Suprapubic skin (tissue), 4 donors: ENCODE measurements at regions not wholly inside any gene's neighbourhood (a gene's known extent, or its start where the extent isn't known, plus 50 kb on each side); places are given as distances from the start of the nearest gene placed in this dataset.

ENCODE experiments used
- POLR2A ChIP-seq, 2 donors: fragments of 450-650 bp; IDR thresholded peaks; one replicate each; pipeline ENCODE4 v1.6.1; 2017; ENCODE audit warnings: antibody characterized with exemption in 2 of 2, mild to moderate bottlenecking in 2 of 2, moderate library complexity in 2 of 2
- POLR2AphosphoS5 ChIP-seq, 3 donors: sonication (generic); formaldehyde crosslinking; IDR thresholded peaks; one replicate each; pipeline ENCODE4 v1.6.1; 2017; ENCODE audit warnings: antibody characterized with exemption in 3 of 3

DNA sequence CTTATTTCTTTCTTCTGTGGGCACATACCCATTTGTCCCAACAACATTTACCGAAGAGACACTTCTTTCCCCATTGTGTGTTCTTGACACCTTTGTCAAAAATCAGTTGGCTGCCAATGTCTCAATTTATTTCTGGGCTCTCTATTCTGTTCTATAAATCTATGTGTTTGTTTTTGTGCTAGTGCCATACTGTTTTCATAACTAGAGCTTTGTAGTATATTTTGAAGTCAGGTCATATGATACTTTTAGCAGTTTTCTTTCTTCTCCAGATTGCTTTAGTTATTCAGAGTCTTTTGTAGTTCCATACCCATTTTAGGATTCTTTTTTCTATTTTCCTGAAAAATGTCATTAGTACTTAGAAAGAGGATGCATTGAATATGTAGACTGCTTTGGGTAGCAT is 1276.3 kb downstream of the SLITRK1 start:
- TF ChIP-seq POLR2AphosphoS5 (IDR thresholded peaks at IDR 0.05), result no peak
- no peak for TF ChIP-seq POLR2A (IDR thresholded peaks at IDR 0.05)
